Heart left ventricle (tissue), 16 donors: ENCODE measurements at regions not wholly inside any gene's neighbourhood (a gene's known extent, or its start where the extent isn't known, plus 50 kb on each side); places are given as distances from the start of the nearest gene placed in this dataset.

Experiments used
- ATAC-seq, 4 donors: fragments of 200-7000 bp; cut with Tn5 transposase; one replicate each; pipeline ENCODE4 v1.9.1; 2020 to 2022; ENCODE audit warnings: moderate library complexity in 4 of 4, mild to moderate bottlenecking in 3 of 4, moderate number of reproducible peaks in 1 of 4
- DNase-seq, 5 donors: peaks; one replicate each; pipeline ENCODE4 v3.0.0-alpha.2; 2020
- H3K27ac ChIP-seq, 12 donors: fragments of 200-600 bp; sonication (generic) in 4 of 12; one replicate each; pipeline versions ENCODE4 v1.5.0 to v1.8.0; 2016 to 2022; ENCODE audit warnings: mild to moderate bottlenecking in 2 of 12
- H3K27me3 ChIP-seq, 9 donors: fragments of 200-600 bp; sonication (generic) in 2 of 9; one replicate each; pipeline versions ENCODE4 v1.5.1 to v1.8.0; 2016 to 2022; ENCODE audit warnings: mild to moderate bottlenecking in 3 of 9
- H3K36me3 ChIP-seq, 9 donors: fragments of 200-600 bp; sonication (generic) in 2 of 9; one replicate each; pipeline versions ENCODE4 v1.5.0 to v1.8.0; 2018 to 2022; ENCODE audit warnings: mild to moderate bottlenecking in 2 of 9
- H3K4me1 ChIP-seq, 12 donors: fragments of 200-600 bp; sonication (generic) in 4 of 12; one replicate each; pipeline versions ENCODE4 v1.5.0 to v1.8.0; 2016 to 2022; ENCODE audit warnings: mild to moderate bottlenecking in 3 of 12
- H3K4me3 ChIP-seq, 12 donors: fragments of 200-600 bp; sonication (generic) in 4 of 12; one replicate each; pipeline versions ENCODE4 v1.5.0 to v1.8.0; 2017 to 2022; ENCODE audit warnings: mild to moderate bottlenecking in 9 of 12, moderate library complexity in 4 of 12
- H3K9me3 ChIP-seq, 12 donors: fragments of 200-600 bp; sonication (generic) in 4 of 12; one replicate each; pipeline versions ENCODE4 v1.5.0 to v1.8.0; 2016 to 2022; ENCODE audit warnings: mild to moderate bottlenecking in 1 of 12
- CTCF ChIP-seq, 12 donors: fragments of 200-600 bp; sonication (generic) in 4 of 12; IDR thresholded peaks; one replicate each; pipeline versions ENCODE4 v1.5.0 to v1.8.0; 2018 to 2022; ENCODE audit warnings: antibody characterized with exemption in 12 of 12, mild to moderate bottlenecking in 5 of 12
- POLR2A ChIP-seq, 2 donors: fragments of 450-650 bp; IDR thresholded peaks; one replicate each; pipeline ENCODE4 v1.6.1; 2017; ENCODE audit warnings: antibody characterized with exemption in 2 of 2, mild to moderate bottlenecking in 2 of 2, moderate library complexity in 2 of 2
- WGBS, 4 donors: extraction: QIAGEN DNeasy Blood & Tissue Kit in 2 of 4; methylation state at CpG; one replicate each; pipeline versions ENCODE4 v1.1.5 to v1.1.7; 2013 to 2018; 5-methylcytosine and 5-hydroxymethylcytosine counted together
- intact Hi-C, 10 donors: fragments of 100-400 bp; cut with DNase I; formaldehyde crosslinking; loops; one replicate each; pipeline versions ENCODE4 v1.11.1 to v1.14.2; 2022
- donor health status: ischemic (EF 13 %, LVEDD 7.1; RV severe dilation, severe dysfunction).
- donor health status: healthy with polysubstance abuse.
- donor health status: DM: no; HTN: yes; CAD: no.
- donor health status: DM: no; HTN: no; CAD: no.
- donor health status: ischemic (EF 25% LVEDD 6.9; RV normal size, moderate dysfunction).
- donor health status: ischemic (EF 25% LVEDD 5.7; RV mildly dilated, moderate dysfunction).
- donor health status: healthy.
- donor health status: DM: yes; HTN: yes; CAD: no.
- donor health status: ischemic (EF 35%, LVEDD 5.7; RV mildly dilated, moderate dysfunction).
- donor health status: nonischemic (EF 11% LVEDD 7.7; RV severe dilation, severe dysfunction).
- donor health status: DM: yes; HTN: yes; CAD: no.
- donor health status: PGD.
- donor health status: ischemic (EF 29% LVEDD 5.4; RV normal size, mild dysfunction).
- donor health status: nonischemic (EF 23%, LVEDD 6.1; RV moderate dilation, normal function).

- peaks cover 0 to 9% (median 0%) of the 10 kb centered on the region in 12 donors for H3K9me3 ChIP-seq
- no peak overlapping the region for H3K4me3 ChIP-seq
- 75 to 80% (median 78%) methylated on average over 10 of the region's 10 CpGs for WGBS, 4 donors
- no peaks in the 10 kb centered on the region for H3K27me3 ChIP-seq
- intact Hi-C loops: no loop called here
- no peak for TF ChIP-seq CTCF (IDR thresholded peaks at IDR 0.05)
- no peak for TF ChIP-seq POLR2A (IDR thresholded peaks at IDR 0.05)
- no peak for ATAC-seq
- no peak for DNase-seq
- H3K36me3 ChIP-seq: no peaks in the 10 kb centered on the region
- H3K4me1 ChIP-seq: no peaks in the 10 kb centered on the region
- H3K27ac ChIP-seq: no peak overlapping the region
Measured at GRCh38 chr2:67600222-67600871, 203.2 kb downstream of the ETAA1 start.

GRCh38 chr2:67600946-67601345, 203.8 kb downstream of the ETAA1 start:
- Histone ChIP-seq H3K9me3 (peaks cover 0 to 8% (median 0%) of the 10 kb centered on the region in 12 donors), H3K4me1 (no peaks in the 10 kb centered on the region), H3K36me3 (no peaks in the 10 kb centered on the region), H3K4me3 (no peak overlapping the region), H3K27ac (no peak overlapping the region), H3K27me3 (no peaks in the 10 kb centered on the region)
- ATAC-seq (no peak), DNase-seq (no peak)
- TF ChIP-seq POLR2A (IDR thresholded peaks at IDR 0.05) (no peak), CTCF (IDR thresholded peaks at IDR 0.05) (no peak)
- intact Hi-C loops: no loop called here
- WGBS, 4 donors: 39 to 58% (median 42%) methylated on average over 1 of the region's 1 CpG

GRCh38 chr2:67604360-67604759, 207.2 kb downstream of the ETAA1 start:
- no peaks in the 10 kb centered on the region for H3K4me1 ChIP-seq
- no peaks in the 10 kb centered on the region for H3K27me3 ChIP-seq
- no peaks in the 10 kb centered on the region for H3K9me3 ChIP-seq
- no peak overlapping the region for H3K4me3 ChIP-seq
- H3K36me3 ChIP-seq: no peaks in the 10 kb centered on the region
- WGBS, 4 donors: 86 to 94% (median 92%) methylated on average over 1 of the region's 1 CpG
- intact Hi-C loops: no loop called here
- ATAC-seq: no peak
- no peak for DNase-seq
- TF ChIP-seq POLR2A (IDR thresholded peaks at IDR 0.05) (no peak), CTCF (IDR thresholded peaks at IDR 0.05) (no peak)
- no peak overlapping the region for H3K27ac ChIP-seq

DNA sequence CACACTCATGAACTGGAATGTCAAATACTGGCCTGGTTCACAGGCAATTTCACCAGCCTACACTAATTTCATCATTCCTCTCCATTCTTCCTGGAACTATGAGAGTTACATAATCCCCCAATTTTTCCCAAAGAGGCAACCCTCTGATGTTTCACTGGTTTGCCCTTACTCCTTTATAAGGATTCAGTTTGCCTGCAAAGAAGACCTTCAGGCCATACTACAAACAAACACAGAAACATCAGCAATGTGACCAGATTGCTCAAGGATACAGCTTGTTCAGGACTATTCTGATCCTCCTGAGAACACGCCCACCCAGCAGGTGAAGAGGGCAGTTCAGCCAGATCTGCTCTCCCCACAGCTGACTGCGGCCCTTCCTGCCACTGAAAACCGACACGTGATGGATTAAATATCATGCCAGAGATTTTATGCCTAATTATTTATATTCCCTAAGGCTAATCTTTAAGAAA, 215.5 kb downstream of the ETAA1 start:
- ATAC-seq (no peak), DNase-seq (no peak)
- H3K36me3 ChIP-seq: no peaks in the 10 kb centered on the region
- no peak for TF ChIP-seq POLR2A (IDR thresholded peaks at IDR 0.05)
- no peak for TF ChIP-seq CTCF (IDR thresholded peaks at IDR 0.05)
- H3K9me3 ChIP-seq: no peaks in the 10 kb centered on the region
- intact Hi-C loops: no loop called here
- WGBS, 4 donors: 68 to 82% (median 75%) methylated on average over 4 of the region's 4 CpGs
- H3K4me3 ChIP-seq: no peak overlapping the region
- H3K4me1 ChIP-seq: peaks cover 0 to 6% (median 0%) of the 10 kb centered on the region in 12 donors
- H3K27me3 ChIP-seq: no peaks in the 10 kb centered on the region
- H3K27ac ChIP-seq: no peak overlapping the region
